Muscle of back (tissue), 3 donors: ENCODE measurements at regions not wholly inside any gene's neighbourhood (a gene's known extent, or its start where the extent isn't known, plus 50 kb on each side); places are given as distances from the start of the nearest gene placed in this dataset.
A peak's percentile ranks its signal among the peaks of the same experiment; 100 is the strongest.

Source experiments
- DNase-seq, 3 donors: peaks; one replicate each; pipeline versions ENCODE4 v3.0.0 to v3.0.0-alpha.2; 2013

- DNase-seq: no peak
Measured at GRCh38 chr10:44199267-44199666, 185.6 kb downstream of the CXCL12 start.

- peak in 1 of 3 donors; percentile 40 for DNase-seq
Measured at GRCh38 chr10:44198780-44199097, 186.2 kb downstream of the CXCL12 start.

GRCh38 chr10:44198096-44198779 is 186.7 kb downstream of the CXCL12 start:
- DNase-seq: no peak

GRCh38 chr10:44197646-44198045 is 187.3 kb downstream of the CXCL12 start:
- DNase-seq: no peak

GRCh38 chr10:44196336-44196735 is 188.6 kb downstream of the CXCL12 start:
- DNase-seq: no peak

- DNase-seq: no peak
Measured at GRCh38 chr10:44196008-44196320, 188.9 kb downstream of the CXCL12 start.

- peak in 2 of 3 donors; percentile 51 to 73 for DNase-seq
Measured at GRCh38 chr10:44195112-44196007, 189.5 kb downstream of the CXCL12 start.

GRCh38 chr10:44194435-44194834 is 190.5 kb downstream of the CXCL12 start:
- DNase-seq: no peak

GRCh38 chr10:44193567-44194220 is 191.2 kb downstream of the CXCL12 start:
- peak in 1 of 3 donors; percentile 38 for DNase-seq

GRCh38 chr10:44193166-44193565 is 191.7 kb downstream of the CXCL12 start:
- peak in 1 of 3 donors; percentile 24 for DNase-seq

GRCh38 chr10:44192435-44192834 is 192.5 kb downstream of the CXCL12 start:
- DNase-seq: no peak

- DNase-seq: no peak
Measured at GRCh38 chr10:44190541-44190940, 194.4 kb downstream of the CXCL12 start.

- no peak for DNase-seq
Measured at GRCh38 chr10:44186821-44187220, 198.1 kb downstream of the CXCL12 start.

GRCh38 chr10:44186150-44186549 is 198.7 kb downstream of the CXCL12 start:
- peak in 1 of 3 donors; percentile 74 for DNase-seq

GRCh38 chr10:44185315-44185666 is 199.6 kb downstream of the CXCL12 start:
- no peak for DNase-seq

GRCh38 chr10:44184633-44185314 is 200.1 kb downstream of the CXCL12 start:
- no peak for DNase-seq

- no peak for DNase-seq
Measured at GRCh38 chr10:44183667-44184632, 200.9 kb downstream of the CXCL12 start.

GRCh38 chr10:44182909-44183308 is 202.0 kb downstream of the CXCL12 start:
- no peak for DNase-seq

GRCh38 chr10:44180321-44181168 is 204.4 kb downstream of the CXCL12 start:
- peak; percentile 55 to 93 (median 71) for DNase-seq

GRCh38 chr10:44178856-44179255 is 206.0 kb downstream of the CXCL12 start:
- no peak for DNase-seq
